NCI-H345 treated with DMSO at 0.1 percent for 48 hours (cell line): ENCODE measurements at regions not wholly inside any gene's neighbourhood (a gene's known extent, or its start where the extent isn't known, plus 50 kb on each side); places are given as distances from the start of the nearest gene placed in this dataset.

Experiments
- DNase-seq: peaks from one replicate; lab custom pipeline; 2025; ENCODE audit not compliant: unreplicated experiment; lab: John Stamatoyannopoulos, UW

DNA sequence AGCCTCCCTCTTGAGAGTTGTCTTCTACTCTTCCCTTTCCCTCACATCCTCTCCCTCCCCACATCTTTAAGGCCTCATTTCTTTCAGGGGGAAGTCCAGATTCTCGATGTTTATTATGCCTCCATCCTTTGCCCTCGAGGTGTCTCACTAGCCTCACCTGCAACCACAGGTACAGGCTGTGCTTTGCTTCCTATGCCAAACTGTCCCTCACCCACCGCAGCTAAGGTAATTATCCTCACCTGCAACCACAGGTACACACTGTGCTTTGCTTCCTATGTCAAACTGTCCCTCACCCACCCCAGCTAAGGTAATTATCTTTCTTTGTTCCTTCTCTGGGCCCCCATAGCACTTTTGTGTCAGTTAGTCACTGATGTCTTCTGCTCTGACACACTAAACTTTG is 328.1 kb upstream of the SNX7 start:
- no peak for DNase-seq

DNA sequence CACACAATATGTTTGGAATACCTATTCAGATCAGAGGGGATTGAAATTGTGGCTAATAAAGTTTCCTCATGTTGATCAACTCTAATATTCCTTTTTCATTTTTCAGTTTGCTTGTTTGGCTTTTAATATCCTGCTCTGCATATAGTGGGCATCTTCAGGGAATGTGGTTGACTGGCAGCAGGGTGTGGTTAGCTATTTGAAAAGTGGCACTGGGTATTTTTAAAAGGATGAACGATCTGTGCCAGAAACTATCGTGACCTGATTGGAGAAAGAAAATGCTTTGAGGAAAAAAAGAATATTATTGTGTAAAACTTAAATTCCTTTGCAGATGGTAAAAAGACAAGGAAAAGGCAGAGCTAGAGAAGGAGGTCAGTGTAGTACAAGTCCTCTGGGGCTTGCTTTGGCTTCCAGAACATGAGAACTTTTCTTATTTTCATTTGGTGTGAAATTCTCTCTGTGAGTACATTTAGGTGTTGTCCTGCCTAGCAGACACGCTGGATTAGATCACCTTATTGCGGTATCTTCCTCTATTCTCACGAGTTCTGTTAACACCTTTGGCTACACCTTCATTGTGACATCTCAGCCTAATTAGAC is 329.7 kb upstream of the SNX7 start:
- DNase-seq = no peak

DNA sequence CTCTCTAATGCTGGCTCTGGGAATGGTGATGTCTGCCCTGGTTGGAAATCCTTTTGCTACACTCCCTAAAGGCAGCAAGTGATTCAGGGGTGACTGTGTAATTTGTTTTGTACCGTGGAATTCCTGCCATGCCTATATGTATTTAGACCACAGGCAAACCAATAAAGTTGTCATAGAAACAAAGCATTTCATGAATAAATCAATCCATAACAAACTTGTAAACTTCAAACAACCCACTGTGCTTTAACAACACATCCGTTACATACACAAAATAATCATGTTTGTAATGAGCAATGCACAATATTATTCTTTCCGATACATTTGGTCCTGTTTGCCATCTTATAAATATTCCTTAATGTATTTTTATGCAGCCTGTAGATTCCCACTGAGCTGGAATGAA is 330.3 kb upstream of the SNX7 start:
- no peak for DNase-seq

DNA sequence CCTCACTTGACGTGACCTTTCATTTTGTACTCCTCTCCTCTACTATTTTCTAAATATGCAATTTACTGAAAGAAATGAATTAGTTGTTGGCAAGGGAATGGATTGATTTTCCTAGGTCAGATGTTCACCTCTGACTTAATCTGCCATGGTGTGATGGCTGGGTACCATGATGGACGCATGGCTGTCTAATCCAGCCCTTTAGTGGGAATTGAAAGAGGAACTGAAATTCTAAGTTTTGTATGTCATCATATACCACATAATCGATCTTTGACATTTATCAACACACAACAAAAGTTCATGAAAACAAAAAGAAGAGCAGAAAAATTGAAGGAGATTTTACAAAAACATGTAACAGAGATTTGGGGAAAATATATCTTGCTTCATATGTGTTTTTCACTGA is 331.3 kb upstream of the SNX7 start:
- no peak for DNase-seq

DNA sequence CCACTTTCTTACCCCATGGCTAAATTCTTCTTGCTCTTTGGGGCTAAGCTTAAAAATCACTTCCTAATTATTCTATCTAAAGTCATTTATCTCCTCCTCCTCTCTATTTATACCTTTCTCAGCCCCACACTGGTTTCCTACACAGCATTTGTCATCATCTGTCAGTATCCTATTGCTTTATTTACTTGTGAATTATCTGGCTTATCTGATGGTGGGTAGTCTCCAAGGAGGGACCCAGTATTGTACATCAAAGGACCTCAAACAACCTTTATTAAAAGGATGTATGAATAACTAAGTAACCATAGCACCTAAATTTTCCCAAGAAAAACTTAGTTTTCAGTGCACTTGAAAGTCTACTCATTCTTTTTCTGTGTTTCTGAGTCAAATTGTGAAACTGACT is 332.7 kb upstream of the SNX7 start:
- DNase-seq = no peak

DNA sequence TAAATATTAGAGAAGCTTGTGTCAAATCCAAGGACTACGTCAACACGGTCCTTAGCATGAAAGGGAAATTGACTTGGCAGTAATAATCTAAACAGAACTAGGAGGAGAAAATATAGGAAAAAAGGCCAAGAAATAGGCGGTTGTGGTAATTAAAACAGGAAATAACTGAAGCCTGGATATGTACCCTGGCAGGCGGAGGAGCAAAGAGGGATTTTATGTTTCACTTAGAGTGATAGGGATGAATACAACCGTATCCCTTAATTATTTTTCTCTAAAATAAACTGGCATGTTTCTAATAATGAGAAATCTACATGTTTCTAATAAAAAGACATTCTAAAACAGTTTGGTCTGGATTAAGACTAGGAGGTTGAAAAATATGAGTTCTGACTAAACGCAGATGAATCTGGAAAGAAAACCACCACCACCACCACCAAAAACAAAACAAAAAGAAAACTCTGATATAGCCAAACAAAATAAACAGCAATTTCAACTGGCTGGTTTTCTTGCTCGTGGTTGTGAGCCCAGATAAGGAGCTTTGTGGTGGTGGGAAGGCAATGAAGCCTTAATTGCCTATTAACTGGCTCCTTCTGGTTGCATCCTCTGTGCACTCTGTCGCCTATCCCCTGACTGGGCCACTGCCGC is 334.2 kb upstream of the SNX7 start:
- DNase-seq = no peak

DNA sequence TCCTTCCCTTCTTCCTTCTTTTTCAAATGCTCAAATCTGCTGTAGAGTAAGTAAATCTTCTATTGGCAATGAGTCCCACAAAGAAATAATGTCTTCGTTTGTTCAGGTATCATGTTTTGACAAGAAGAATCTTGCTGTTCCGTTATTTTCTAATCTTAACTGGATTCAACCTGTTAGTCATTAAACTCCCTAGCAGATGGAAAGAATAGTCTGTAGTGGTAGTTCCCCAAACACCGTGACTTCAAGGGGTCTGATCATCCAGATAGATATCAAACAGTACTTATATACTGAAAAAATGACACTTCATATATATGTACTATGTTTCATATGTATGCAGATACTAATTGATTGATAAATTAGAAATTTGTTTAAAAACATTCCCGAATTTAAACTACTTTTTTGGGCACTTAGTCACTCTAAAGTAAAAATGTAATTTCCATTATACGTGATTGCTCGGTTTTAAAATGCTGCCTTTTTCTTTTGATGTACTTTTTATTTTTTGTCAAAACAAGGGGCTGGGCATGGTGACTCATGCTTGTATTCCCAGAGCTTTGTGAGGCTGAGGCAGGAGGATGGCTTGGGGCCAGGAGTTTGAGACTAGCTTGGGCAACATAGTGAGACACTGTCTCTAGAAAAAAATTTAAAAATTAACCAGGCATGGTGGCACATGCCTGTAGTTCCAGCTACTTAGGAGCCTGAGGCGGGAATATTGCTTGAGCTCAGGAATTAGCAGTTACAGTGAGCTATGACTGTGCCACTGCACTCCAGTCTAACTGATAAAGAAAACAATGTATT is 335.7 kb upstream of the SNX7 start:
- DNase-seq = no peak

DNA sequence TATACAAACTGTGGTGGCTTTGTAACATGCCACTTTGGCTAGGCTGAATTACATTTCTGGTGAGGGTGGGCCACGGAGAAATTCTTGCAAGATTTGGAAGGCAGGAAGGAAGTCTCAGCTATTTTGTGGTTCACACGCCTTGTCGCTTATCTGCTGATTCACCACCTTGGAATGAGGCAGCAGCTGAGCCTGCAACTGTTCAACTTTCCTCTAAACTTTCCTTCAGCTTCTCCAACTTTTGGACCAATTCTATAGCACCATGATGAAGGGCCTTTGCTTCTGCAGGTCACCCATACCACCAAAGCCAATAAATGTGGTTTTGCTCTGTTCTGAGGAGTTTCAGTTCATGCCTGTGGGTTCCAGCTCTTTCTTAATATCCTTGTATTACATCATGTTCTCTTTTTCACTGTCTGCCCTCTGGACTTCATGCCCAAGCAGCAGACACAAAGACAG is 337.6 kb upstream of the SNX7 start:
- DNase-seq = no peak

DNA sequence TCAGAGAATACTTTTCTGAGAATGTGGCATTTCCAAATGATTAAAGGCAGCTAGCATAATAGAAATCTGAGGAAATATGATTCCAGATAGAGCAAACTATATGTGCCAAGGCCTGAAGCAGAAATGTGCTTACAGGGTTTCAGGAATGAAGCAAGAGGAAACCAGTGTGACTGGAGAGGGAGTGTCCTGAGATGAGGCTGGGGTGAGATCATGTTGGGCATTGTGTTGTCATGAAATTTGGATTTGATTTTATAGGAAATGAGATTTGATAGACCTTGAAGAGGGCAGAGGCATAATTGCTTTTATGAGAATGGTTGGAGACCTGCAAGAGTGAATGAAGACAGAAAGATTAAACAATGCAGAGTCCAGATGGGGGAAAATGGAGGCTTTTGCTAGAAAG is 338.1 kb upstream of the SNX7 start:
- no peak for DNase-seq

DNA sequence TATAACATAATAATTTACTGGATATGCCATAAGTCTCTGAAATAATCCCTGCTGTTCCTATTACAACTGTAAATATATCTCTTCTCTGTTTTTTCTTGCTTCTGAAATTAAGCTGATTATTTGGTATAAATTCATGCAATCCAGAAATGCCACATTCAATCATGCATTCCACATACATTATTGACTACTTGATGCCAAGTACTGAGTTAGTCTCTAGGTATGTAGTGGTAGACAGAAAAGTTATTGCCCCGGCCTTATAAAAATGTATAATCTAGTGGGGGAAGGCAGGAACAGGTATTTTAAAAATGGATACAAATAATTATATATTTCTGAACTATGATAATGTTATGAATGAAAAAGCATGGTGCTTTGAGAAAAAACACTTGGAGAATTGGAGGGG is 338.6 kb upstream of the SNX7 start:
- DNase-seq = no peak

DNA sequence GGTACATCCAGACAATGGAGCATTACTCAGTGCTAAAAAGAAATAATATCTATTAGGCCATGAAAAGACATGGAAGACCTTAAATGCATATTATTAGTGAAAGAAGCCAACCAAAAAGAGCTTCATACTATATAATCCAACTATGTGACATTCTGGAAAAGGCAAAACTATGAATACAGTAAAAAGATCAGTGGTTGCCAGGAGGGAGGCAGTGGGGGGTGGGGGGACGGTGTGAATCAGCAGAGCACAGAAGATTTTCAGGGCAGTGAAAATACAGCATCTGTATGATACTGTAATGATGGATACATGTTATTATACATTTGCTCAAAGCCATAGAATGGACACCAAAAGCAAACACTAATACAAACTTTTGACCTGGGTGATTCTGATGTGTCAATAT is 339.4 kb upstream of the SNX7 start:
- no peak for DNase-seq

DNA sequence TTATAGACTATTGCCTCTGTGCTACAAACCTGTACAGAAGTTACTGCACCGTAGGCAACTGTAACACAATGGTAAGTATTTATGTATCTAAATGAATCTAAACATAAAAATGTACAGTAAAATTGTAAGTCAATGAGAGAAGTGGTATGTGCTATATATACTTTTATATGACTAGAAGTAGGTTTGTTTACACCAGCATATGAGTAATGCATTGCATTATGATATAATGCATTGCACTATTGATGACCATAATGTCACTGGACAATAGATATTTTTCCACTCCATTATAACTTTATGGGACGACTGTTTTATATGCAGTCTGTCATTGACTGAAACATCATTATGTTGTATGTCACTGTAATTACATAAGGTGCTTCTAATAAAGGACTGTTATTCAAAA is 340.3 kb upstream of the SNX7 start:
- no peak for DNase-seq

DNA sequence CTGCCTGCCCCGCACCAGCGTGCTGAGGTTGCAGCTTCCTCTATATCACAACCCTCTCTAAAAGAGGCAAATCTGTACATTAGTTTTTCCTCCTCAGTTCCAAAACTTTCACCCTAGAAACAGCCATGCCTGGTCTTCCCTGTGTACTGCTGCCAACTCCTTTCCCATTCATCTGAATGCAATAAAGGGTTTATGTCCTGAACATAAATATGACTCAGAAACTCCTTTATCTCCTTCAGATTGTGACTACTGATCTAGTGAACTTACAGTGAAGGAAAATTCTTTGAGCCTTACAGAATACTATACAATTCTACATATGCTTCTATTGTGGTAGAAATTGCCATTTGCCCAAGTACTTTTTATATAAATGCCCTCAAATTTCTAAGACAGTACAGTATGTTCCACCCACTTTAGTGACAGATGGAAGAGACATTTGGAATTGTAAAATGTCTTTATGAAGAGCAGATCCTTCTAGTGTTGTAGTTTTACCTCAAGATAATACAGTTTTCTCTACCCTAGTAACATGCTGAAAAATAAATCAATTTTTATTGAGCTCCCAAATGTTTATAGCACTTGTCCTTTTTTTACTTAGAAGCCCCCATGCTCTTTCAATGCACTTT is 345.1 kb upstream of the SNX7 start:
- no peak for DNase-seq

DNA sequence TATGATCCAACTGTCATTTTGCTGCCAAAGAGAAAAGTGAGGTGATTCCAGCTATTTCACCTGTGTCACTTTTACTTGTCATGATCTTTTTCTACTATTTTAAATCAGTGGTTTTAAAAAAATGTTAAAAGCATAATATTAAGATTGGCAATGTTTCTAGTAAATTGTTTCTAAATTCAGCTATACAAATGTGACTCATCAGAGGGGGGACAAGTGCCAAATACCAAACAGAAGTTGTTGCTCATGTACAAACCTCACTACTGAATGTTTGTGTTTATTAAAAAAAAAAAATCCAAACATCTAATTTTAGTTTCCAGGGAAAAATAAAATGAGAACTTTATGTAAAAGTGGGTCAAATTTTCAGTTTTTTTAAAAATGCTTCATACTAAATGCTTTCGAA is 346.2 kb upstream of the SNX7 start:
- DNase-seq = no peak

DNA sequence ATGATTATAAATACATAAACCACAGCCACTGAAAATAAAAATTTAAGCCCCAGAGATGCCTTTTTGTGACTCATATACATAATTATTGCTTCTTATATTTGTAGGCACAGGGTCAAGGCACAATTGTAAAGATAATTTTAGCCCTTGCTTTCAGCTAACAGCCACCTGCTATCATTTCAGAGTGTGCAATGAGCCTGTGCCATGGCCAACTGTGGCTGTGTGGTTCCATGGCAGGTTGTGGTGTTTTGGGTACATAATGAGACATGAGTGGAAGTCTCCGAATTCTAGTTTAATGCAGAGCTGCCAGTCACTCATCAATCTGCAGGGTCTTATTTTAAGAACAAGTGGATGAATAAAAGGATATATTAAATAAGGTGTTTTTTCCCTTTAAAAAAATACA is 346.9 kb upstream of the SNX7 start:
- no peak for DNase-seq

DNA sequence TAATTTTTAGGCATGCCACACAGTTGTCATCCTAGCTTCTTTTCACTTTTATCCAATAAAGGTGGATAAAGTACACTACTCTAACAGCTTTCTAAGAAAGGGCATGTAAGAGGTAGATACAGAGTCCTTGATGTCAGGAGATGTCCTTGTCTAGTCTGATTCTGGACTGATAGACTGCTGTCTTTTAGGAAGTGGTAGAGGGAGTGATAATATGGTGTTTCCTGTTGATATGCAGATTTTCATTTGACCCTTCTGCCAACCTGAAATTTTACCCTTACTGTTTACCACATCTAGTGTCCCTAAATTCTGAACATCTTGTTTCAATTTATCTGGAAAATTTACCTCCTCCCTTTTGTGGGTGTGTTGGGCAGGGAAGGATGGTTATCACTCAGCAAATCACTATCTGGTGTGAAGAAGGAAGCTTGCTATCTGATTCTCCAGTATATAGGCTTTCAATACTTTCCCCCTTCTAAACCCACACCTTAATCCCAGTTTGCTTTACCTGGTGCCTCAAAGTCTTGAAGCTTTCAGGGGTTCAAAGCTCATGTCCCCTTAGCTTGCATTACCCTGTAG is 354.9 kb upstream of the SNX7 start:
- no peak for DNase-seq

DNA sequence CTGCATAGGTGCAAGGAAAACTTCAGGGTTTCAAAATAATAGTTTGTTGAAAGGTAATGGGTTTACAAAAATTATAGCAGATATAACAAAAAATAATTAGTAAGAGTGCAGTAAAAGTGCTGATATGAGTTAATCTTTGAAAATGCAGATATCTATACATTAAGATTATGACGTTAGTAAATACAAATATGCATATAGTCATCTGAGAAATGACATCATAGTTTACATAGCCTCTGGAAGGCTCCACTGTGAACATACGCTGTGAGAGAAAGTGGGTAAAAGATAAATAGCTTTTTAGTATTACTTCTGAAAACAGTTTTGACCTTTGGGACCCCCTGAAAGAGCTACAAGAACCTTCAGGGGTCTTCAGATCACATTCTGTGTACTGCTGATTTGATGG is 356.2 kb upstream of the SNX7 start:
- no peak for DNase-seq

DNA sequence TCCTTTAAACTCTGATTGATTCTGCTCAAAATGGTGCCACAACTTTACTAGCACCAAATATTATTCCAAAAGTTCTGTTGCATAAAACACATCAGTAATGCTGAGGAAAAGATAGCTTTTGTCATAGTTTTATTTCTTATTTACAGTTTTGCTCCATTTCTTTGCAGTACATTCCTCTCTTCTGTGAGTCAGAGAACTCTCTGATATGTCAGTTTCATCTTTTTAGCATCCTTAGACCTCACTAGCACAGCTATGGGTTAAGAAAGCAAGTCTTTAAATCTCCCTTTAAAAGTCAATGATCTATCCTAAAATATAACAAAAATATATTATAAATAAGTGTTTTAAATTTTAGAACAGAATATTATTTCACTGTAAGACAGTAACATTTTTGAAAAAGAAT is 356.6 kb upstream of the SNX7 start:
- DNase-seq = no peak

DNA sequence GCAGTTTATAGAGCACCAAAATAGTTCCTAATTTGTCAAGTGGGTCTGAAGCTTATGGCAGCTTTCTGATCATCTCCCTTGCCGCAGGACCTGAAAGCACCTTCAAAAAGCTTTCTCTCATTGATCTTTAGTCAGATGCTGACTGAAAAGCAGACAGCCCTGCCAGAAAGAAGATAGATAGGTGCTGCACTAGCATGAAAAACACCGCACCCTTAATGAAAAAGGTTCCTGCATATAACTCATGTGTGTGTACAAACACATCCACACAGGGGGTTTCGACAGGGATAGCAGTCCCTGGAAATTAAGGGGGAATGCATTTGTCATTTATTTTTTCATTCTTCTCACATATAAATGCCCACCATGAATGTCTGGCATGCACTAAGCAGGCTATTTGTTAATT is 361.7 kb upstream of the SNX7 start:
- no peak for DNase-seq

DNA sequence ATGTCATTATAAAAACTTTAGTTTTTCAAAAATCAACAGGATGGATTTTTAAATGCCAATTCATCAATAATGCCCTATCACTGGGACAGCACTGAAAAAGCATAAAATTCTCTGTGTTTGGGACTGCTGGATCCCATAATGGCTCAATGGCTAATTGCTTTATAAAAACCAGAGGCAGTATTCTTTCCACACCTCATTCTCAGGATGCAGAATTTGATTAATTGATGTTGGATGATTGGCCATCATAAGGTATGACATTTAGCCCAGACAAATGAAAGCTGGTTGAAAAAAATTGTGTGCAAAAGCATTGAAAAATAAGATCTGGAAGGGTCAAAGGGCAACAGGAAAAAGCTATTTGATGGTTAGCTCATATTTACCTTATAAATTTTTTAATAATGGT is 362.2 kb upstream of the SNX7 start:
- no peak for DNase-seq

DNA sequence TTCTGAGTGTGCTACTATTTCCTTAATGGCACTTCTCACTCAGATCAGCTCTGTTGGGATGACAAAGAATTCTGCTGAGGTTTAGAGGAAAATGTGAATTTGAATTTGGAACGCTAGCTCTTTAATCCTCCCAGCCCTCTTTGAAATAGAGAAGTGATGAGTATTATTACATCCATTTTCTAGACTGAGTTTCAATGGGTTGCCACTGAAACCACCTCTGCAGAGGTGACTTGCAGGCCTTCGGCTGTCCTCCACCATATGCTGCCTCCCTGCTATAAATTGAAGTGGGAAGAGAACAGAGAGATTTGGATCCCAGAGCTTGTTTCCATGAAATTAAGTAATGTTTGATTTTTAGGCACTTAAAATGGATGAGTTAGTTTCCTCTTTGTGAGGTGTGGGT is 363.2 kb upstream of the SNX7 start:
- DNase-seq = no peak

DNA sequence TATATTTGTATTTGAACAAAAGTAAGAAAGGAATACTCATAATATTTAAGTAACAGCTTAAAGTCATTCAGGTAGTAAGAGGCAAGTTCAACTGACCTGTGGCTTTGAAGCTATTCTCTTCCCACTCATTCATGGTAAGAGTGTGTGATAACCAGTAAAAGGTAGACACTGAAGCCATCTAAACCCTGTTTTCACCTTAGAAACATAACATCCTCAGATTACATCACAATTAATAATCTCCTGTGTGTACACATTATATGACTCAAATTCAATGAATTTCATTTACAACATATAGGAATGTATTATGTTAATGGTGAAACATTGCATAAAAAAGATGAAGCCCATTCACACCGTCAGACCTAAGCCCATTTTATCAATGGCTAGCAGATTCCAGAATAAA is 364.8 kb upstream of the SNX7 start:
- DNase-seq = no peak
